Upper lobe of right lung (tissue), 1 donor: ENCODE measurements at regions not wholly inside any gene's neighbourhood (a gene's known extent, or its start where the extent isn't known, plus 50 kb on each side); places are given as distances from the start of the nearest gene placed in this dataset.

Experiments used
- ATAC-seq: fragments of 200-7000 bp; cut with Tn5 transposase; one replicate; pipeline ENCODE4 v1.9.1; 2020; ENCODE audit warnings: mild to moderate bottlenecking, moderate library complexity
- DNase-seq: peaks from one replicate; pipeline ENCODE4 v3.0.0-alpha.2; 2020
- H3K27ac ChIP-seq: fragments of 200-600 bp; one replicate; pipeline ENCODE4 v1.8.0; 2022
- H3K27me3 ChIP-seq: fragments of 200-600 bp; one replicate; pipeline ENCODE4 v1.8.0; 2022; ENCODE audit warnings: mild to moderate bottlenecking
- H3K36me3 ChIP-seq: fragments of 200-600 bp; one replicate; pipeline ENCODE4 v1.8.0; 2022
- H3K4me1 ChIP-seq: fragments of 200-600 bp; one replicate; pipeline ENCODE4 v1.8.0; 2022
- H3K4me3 ChIP-seq: fragments of 200-600 bp; one replicate; pipeline ENCODE4 v1.8.0; 2022; ENCODE audit warnings: mild to moderate bottlenecking
- H3K9me3 ChIP-seq: fragments of 200-600 bp; one replicate; pipeline ENCODE4 v1.8.0; 2022
- CTCF ChIP-seq: fragments of 200-600 bp; IDR thresholded peaks from one replicate; pipeline ENCODE4 v1.8.0; 2022; ENCODE audit warnings: antibody characterized with exemption
- intact Hi-C: fragments of 100-400 bp; cut with DNase I; formaldehyde crosslinking; loops from one replicate; pipeline ENCODE4 v1.11.0; 2022
- donor health status: DM: no; HTN: yes; CAD: no; lungs with severe emphysema.

GRCh38 chr14:97993508-97994019 is 1196.4 kb downstream of the VRK1 start:
- no peak for DNase-seq
- no peak for ATAC-seq
- no peaks in the 10 kb centered on the region for H3K9me3 ChIP-seq
- no peaks in the 10 kb centered on the region for H3K36me3 ChIP-seq
- intact Hi-C loops = no loop called here
- no peaks in the 10 kb centered on the region for H3K4me1 ChIP-seq
- H3K27me3 ChIP-seq = no peaks in the 10 kb centered on the region
- no peak overlapping the region for H3K27ac ChIP-seq
- no peak for TF ChIP-seq CTCF
- H3K4me3 ChIP-seq = no peak overlapping the region

GRCh38 chr14:97994020-97994531 is 1196.9 kb downstream of the VRK1 start:
- no peaks in the 10 kb centered on the region for H3K9me3 ChIP-seq
- no peak overlapping the region for H3K27ac ChIP-seq
- H3K36me3 ChIP-seq = no peaks in the 10 kb centered on the region
- H3K4me1 ChIP-seq = no peaks in the 10 kb centered on the region
- H3K4me3 ChIP-seq = no peak overlapping the region
- no peaks in the 10 kb centered on the region for H3K27me3 ChIP-seq
- intact Hi-C loops = no loop called here
- no peak for TF ChIP-seq CTCF
- DNase-seq (no peak), ATAC-seq (no peak)

- Histone ChIP-seq H3K9me3 (no peaks in the 10 kb centered on the region), H3K27ac (no peak overlapping the region), H3K36me3 (no peaks in the 10 kb centered on the region), H3K4me1 (no peaks in the 10 kb centered on the region), H3K27me3 (no peaks in the 10 kb centered on the region), H3K4me3 (no peak overlapping the region)
- no peak for ATAC-seq
- no peak for TF ChIP-seq CTCF
- intact Hi-C loops = no loop called here
- no peak for DNase-seq
Measured at GRCh38 chr14:97995038-97995437, 1197.9 kb downstream of the VRK1 start.

- ATAC-seq = no peak
- no peak for TF ChIP-seq CTCF
- intact Hi-C loops = no loop called here
- H3K4me3 ChIP-seq = no peak overlapping the region
- H3K9me3 ChIP-seq = no peaks in the 10 kb centered on the region
- H3K27ac ChIP-seq = no peak overlapping the region
- H3K4me1 ChIP-seq = no peaks in the 10 kb centered on the region
- no peaks in the 10 kb centered on the region for H3K27me3 ChIP-seq
- H3K36me3 ChIP-seq = no peaks in the 10 kb centered on the region
- DNase-seq = no peak
Measured at GRCh38 chr14:97995531-97995930, 1198.3 kb downstream of the VRK1 start.

GRCh38 chr14:98006008-98006407 is 1208.8 kb downstream of the VRK1 start:
- no peaks in the 10 kb centered on the region for H3K36me3 ChIP-seq
- no peaks in the 10 kb centered on the region for H3K9me3 ChIP-seq
- H3K27ac ChIP-seq = no peak overlapping the region
- ATAC-seq (no peak), DNase-seq (no peak)
- no peak for TF ChIP-seq CTCF
- no peaks in the 10 kb centered on the region for H3K4me1 ChIP-seq
- H3K27me3 ChIP-seq = no peaks in the 10 kb centered on the region
- intact Hi-C loops = no loop called here
- no peak overlapping the region for H3K4me3 ChIP-seq
